ENCODE measurements at regions not wholly inside any gene's neighbourhood (a gene's known extent, or its start where the extent isn't known, plus 50 kb on each side); places are given as distances from the start of the nearest gene placed in this dataset.

DNA sequence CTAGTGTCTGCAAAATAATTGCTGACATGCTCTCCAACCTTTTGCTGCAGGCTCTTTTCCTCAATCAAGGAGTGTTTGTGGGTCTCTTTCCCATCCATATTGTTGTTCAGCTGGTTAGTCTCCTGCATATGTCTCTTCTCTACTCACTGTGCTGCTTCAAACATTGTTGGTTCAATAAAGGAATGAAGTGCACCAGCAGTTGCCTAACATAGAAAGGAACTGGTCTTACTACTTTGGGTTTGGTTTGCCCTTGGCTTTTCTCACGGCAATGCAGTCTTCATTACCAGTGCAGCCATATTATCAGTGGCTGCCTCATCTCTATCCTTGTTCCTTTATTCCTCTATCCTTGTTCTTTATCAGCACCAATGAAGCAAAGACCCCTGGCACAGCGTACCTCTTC is 169.7 kb upstream of the TPK1 start:
- no peak for DNase-seq (ENCODE audit: low read depth in 4 of 4, low spot score in 2 of 4)

DNA sequence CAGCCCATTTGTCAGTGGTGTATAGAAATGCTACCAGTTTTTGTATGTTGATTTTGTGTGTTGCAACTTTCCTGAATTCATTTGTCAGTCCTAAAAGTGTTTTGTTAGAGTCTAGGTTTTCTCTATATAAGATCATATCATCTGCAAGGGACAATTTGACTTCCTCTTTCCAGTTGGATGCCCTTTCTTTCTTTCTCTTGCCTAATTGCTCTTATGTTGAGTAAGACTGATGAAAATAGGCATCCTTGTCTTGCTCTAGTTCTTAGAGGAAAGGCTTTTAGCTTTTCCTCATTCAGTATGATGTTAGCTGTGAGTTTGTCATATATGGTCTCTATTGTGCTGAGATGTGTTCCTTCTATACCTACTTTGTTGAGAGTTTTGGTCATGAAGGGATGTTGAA is 161.7 kb upstream of the TPK1 start:
- no peak for DNase-seq (ENCODE audit: low read depth in 4 of 4, low spot score in 2 of 4)

DNA sequence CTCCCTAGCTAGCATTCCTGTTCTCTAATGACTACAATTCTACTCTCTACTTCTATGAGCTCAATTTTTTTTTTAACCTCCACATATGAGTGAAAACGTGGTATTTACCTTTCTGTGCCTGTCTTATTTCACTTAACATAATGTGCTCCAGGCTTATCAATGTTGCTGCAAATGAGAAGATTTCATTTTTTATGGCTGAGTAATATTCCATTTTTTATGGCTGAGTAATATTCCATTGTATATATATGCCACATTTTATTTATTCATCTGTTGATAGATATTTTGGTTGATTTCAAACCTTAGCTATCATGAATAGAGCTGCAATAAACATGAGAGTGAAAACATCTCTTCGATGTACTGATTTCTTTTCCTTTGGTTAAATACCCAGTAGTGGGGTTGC is 159.6 kb upstream of the TPK1 start:
- DNase-seq (ENCODE audit: low read depth in 4 of 4, low spot score in 2 of 4) = no peak

DNA sequence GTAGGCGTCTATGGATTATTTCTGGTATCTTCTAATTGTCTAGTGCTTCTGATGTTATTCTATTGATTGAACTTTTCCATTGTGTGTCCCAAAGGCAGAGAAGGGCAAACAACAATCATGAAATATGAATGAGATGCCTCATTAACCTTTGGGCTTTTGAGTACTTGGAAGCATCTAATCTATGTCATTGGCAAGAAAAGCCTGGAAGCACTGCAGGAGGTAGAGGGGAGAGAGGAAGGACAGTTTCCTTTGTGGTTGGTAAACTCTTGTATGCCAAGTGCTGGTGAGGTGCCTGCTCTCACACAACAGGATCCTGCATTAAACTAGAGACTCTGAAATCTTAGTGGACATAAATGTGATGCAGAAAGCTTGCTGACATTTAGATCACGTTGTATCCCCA is 155.2 kb upstream of the TPK1 start:
- DNase-seq (ENCODE audit: low read depth in 4 of 4, low spot score in 2 of 4) = no peak

DNA sequence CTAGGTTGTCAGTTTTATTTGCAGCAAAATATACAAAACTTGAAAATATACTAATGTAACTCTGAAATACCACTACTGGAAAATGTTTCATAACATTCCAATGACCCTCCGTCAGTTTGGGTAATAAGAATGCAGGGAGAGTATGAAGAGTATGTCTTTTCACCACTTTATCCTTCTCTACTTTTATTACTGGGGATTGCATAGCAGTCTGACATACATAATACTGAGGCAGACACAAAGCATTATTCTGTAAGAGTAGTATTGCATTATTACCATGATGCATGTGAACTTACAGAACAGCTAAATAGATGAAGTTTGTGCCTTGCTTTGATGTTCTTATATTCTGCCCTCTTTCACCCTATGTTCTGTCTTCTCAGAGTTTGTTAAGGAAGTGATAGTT is 151.8 kb upstream of the TPK1 start:
- DNase-seq (ENCODE audit: low read depth in 4 of 4, low spot score in 2 of 4) = no peak

DNA sequence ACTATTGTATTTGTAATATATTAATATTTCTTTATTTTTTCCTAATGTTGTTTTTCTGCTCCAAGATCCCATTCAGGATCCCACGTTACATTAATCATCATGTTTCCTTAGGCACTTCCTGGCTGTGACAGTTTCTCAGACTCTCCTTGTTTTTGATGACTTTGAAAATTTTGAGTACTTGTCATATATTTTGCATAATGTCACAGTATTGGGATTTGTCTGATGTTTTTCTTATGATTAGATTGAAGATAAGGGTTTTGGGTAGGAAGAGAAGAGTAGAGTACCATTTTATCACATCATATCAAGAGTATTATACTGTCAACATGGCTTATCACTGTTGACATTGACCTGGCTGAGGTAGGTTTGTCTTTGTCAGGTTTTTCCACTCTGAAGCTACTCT is 146.3 kb upstream of the TPK1 start:
- no peak for DNase-seq (ENCODE audit: low read depth in 4 of 4, low spot score in 2 of 4)

DNA sequence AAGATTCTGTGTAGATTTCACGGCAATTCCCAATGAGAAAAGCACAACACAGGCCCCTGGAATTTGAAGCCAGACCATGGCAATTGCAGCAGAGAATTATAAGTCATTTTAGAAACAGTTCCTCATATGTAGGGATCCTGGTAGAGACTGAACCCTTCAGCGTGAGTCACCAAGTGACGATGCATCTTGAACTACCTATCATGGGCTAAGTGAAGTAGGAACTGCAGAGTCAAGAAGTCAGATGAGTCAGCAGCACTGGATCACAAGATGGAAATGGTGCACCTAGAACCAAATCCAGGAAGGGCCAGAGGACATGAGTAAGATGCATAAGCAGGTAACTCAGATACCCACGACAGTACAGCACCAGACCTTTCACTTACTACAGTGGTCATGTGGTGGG is 140.0 kb upstream of the TPK1 start:
- DNase-seq (ENCODE audit: low read depth in 4 of 4, low spot score in 2 of 4) = no peak

DNA sequence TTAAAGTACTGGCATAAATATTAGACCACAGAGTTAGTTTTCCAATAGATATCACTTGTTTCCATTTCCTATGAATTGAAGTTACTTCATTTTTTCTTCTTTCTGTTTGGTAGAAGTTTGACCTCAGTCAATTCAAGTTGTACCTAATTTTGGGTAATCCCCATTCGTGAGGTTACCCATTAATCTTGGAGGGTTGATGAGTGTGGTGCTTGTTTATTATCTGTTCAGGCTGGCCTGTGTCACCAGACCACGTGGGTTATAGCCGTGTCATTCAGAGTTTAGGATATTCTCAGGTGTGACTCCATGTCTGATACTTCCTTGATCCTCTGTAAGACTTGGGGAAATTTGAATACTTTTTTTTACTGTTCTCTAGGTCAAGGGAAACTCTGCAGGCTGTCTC is 133.9 kb upstream of the TPK1 start:
- no peak for DNase-seq (ENCODE audit: low read depth in 4 of 4, low spot score in 2 of 4)

DNA sequence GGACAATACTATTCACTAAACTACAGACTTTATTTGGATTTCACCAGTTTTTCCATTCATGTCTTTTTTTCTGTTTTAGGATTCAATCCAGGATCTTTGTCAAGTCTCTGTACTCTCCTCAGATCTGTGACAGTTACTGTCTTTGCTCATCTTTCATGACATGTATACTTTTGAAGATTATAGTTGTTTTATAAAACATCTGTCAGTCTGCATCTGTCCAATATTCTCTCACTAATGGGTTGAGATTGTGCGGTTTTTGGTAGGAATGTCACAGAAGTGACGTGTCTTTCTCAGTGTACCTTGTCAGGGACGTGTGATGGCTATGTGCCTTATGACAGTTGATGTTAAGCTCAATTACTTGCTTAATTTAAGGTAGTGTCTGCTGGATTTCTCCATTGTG is 124.9 kb upstream of the TPK1 start:
- DNase-seq (ENCODE audit: low read depth in 4 of 4, low spot score in 2 of 4) = no peak

DNA sequence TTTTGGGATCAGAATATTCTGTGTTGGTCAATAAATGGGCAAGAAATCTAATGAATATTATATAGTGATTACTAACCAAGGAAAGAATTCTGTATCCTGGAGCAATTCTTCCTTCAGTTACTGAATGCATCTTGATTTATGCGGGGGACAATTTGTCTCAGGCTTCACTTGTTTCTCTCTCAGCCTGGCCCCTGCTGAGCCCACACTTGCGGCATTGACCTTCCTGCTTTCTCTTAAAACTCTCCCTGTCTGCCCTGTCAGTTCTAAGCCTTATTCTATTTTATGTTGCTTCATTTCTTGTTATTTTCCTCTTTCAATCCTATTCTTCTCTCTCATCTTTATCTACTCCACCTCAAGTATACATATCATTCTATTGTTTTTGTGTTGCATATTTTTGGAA is 122.1 kb upstream of the TPK1 start:
- DNase-seq (ENCODE audit: low read depth in 4 of 4, low spot score in 2 of 4) = no peak

DNA sequence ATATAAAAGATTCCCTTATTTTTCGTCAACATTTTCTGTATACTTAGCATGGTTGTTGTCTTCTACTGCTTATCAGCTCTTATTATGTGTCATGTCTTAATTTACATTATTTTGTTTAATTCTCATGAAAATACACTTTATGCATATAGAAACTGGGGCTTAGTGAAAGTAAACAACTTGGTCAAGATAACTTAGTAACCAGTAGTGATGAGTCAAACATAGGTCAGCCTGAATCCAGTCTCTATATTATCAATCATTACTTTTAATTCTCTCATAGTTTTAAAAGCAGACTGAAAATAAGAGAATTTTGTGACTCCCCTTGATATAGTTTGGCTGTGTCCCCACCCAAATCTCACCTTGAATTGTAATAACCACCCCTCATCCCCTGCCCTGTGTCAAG is 119.6 kb upstream of the TPK1 start:
- no peak for DNase-seq (ENCODE audit: low read depth in 4 of 4, low spot score in 2 of 4)

DNA sequence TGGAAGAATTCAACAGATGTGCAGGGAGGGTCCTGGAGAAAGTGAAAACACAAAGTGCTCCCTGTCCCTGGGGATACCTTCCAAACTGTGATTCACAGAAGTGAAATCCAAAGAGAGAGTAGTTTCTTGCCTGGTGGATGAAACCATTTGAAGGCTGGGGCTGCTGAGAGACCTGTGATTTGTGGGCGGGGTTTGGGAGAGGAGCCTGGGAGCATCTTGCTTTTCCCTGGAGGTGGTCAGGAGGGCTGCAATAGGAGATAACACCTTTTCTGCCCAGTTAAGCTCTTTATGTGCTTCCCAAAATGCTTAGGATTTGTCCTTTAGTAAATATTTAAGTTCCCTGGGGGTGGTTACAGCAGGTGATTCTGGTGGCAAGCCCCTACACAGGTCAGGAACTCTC is 105.3 kb upstream of the TPK1 start:
- DNase-seq (ENCODE audit: low read depth in 4 of 4, low spot score in 2 of 4) = no peak

DNA sequence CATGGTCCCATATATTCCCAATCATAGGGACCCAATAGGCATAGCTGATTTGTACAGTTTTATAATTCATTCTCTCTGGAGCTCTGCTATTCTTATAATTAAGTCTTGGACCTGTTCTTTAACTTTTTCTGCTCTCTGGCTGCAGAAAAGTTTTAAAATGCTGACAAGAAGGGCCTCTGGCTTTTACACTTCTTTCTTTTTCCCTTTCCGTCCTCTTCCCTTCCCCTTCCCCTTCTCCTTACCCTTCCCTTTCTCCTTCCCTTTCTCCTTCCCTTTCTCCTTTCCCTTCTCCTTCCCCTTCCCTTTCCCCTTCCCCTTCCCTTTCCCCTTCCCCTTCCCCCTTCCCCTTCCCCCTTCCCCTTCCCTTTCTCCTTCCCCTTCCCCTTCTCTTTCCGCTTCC is 101.3 kb upstream of the TPK1 start:
- no peak for DNase-seq (ENCODE audit: low read depth in 4 of 4, low spot score in 2 of 4)

DNA sequence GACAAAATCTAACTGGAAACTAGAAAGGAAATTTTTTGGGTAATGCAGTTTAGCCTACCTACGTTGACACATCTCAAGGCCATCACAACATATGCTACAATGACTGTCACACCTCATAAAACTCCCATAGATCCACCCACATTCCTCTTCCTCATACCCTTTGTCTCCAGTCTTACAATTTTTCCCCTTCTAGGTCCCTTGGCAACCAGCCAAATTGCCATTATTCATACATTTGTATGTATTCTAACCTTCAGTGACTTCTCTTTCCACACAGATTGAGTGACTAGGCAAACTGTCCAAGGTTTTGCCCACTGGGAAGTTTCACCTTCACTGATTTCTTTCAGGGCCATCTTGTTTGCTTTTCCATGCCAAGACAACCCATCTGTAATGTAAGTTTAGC is 100.5 kb upstream of the TPK1 start:
- DNase-seq (ENCODE audit: low read depth in 4 of 4, low spot score in 2 of 4) = no peak

DNA sequence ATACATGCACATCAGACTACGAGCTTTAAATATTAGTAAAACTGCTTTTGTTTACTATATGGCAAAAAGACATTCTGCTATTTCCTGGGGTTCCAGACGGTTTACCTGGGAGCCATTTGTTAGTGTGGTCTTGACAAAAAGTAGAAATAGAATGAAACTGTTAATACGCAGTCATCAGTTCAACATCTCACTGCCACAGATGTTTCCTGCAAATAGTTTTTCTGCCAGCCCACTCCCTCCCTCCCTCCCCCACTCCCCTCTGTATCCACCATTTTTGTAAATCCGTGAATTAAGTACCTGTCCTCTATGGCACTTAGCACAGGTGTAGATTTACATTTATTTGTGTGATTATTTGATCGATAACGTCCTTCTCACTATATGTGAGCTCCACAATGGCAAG is 74.6 kb upstream of the TPK1 start:
- no peak for DNase-seq (ENCODE audit: low read depth in 4 of 4, low spot score in 2 of 4)

DNA sequence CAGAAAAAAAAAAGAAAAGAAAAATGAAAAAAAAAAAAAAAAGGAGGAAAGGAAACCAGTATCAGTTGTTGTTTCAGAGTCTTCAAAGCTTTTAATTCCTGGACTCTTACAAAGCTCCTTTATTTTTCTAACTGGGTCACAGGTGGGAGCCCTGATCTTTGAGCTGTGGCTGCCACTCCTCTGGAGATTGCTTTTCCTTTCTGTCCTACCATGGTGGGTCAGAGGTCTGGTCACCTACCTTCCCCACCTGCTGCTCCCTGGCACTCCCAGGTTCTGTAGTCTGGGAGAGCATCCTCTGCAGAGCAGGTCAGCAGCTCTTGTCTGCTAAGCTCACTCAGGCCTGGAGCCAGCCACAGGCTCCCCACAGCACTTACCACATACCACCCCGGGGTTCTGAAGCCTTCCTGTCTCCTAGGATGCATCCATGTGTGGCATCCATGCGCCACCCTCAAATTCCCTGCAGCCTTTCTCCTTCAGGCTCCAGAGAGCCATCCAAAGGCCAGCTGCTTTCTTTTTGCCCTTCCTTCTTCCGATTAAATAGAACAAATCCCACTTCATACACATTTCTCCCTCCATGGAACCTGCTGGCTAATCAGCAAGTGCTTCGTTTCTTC is 73.2 kb upstream of the TPK1 start:
- peak in 1 of 4 donors; percentile 6 for DNase-seq (ENCODE audit: low read depth in 4 of 4, low spot score in 2 of 4)

DNA sequence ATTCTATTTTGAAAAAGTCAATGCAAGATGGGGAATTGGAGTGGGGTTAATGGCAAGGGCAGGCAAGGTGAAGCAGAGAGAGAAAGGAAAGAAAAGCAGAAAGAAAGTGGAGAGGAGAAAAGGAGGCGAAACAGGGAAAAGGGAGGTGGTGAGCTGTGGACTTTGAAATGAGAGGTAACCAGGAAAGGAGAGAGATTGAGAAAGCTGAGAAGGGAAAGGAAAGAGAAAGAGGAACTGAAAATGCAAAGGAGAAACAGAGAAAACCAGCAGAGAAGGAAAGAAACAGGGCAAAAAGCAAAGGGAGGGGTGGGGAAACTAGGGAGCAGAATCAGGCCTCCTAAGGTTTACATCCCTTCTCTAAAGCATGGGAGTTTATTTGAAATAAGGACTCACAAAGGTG is 72.5 kb upstream of the TPK1 start:
- no peak for DNase-seq (ENCODE audit: low read depth in 4 of 4, low spot score in 2 of 4)

DNA sequence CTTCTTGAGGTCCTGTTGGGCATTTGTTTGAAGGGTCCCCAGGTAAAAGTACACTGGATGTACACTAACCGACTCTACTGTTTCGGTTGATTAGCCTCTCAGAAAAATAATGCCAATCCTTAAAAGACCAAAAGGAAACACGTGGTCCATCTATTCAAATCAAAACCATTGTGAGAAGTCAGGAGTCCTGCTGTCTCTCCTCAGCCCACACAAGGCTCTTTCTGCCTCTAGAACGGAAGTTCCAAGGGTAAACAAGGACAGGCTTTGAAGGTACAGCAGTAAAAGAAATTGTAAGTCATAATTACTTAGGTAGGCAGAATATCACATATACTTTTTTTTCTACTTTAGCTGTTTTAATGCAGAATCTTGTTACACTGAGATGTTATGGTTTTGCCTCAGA is 71.7 kb upstream of the TPK1 start:
- DNase-seq (ENCODE audit: low read depth in 4 of 4, low spot score in 2 of 4) = no peak

DNA sequence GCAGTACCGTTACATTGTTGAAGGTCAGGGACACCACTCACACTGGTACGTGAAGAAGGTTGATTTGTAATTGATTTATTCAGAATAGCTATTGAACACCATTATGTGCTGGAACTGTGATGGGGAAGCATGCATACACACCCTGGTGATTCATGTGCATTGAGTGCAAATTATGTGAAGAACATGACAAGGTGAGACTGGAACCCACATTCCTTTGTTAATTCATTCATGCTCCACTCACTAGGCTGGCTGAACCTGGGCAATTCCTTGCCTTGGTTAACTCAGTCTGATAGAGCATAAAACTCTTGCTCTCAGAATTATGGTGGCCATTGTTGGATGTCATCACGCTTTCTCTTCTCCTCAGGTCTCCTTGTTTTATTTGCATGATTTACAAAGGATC is 67.3 kb upstream of the TPK1 start:
- no peak for DNase-seq (ENCODE audit: low read depth in 4 of 4, low spot score in 2 of 4)

DNA sequence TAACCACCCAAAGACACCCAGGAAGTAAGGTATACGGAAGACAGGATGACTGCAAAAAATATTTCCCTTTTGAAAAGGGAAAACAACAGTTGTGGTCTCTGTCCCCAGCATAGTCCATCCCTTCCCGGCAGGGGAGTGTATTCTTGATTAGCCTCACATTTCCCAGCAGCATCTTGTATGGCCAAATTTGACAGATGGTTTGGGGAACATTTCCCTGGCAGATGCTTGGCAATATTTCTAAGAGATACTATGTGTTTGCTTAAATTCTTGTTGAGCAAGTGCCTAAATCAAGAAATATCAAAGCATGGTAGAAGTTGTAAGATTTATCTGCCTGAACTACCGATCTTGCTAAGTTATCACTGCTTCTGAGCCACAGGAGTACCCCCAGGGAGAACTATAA is 56.9 kb upstream of the TPK1 start:
- DNase-seq (ENCODE audit: low read depth in 4 of 4, low spot score in 2 of 4) = no peak

Data from left renal cortex interstitium (tissue), 4 donors.